ENCODE measurements at regions not wholly inside any gene's neighbourhood (a gene's known extent, or its start where the extent isn't known, plus 50 kb on each side); places are given as distances from the start of the nearest gene placed in this dataset.

DNA sequence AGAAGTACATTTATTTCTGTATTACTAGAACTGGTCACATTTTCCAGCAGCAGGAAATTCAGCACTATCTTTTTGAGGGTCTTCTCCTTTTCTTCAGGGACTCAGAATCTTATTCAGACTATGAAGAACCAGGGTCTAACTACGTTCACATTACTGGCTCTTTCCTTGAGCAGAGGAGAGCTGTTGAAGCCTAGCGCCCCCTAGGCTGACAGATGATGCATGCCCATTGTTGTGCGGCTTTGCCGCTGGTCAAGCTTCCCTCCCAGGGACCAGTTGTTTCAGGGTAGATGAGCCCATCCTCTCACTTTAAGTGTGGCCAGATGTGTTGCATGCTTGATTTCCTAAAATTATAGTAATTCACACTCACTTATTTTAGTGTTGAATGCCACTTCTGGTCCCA lies 168.2 kb upstream of the PDGFD start:
- no peak for DNase-seq (ENCODE audit: low read depth)
- TF ChIP-seq, protein P1, sequence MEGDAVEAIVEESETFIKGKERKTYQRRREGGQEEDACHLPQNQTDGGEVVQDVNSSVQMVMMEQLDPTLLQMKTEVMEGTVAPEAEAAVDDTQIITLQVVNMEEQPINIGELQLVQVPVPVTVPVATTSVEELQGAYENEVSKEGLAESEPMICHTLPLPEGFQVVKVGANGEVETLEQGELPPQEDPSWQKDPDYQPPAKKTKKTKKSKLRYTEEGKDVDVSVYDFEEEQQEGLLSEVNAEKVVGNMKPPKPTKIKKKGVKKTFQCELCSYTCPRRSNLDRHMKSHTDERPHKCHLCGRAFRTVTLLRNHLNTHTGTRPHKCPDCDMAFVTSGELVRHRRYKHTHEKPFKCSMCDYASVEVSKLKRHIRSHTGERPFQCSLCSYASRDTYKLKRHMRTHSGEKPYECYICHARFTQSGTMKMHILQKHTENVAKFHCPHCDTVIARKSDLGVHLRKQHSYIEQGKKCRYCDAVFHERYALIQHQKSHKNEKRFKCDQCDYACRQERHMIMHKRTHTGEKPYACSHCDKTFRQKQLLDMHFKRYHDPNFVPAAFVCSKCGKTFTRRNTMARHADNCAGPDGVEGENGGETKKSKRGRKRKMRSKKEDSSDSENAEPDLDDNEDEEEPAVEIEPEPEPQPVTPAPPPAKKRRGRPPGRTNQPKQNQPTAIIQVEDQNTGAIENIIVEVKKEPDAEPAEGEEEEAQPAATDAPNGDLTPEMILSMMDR (conservative IDR thresholded peaks at IDR 0.05; ENCODE audit: low read length): 0 out of 2 replicates have a peak, but pooled peaks have one; percentile 8
- H3K4me3 ChIP-seq (ENCODE audit: low read length): no peak overlapping the region

DNA sequence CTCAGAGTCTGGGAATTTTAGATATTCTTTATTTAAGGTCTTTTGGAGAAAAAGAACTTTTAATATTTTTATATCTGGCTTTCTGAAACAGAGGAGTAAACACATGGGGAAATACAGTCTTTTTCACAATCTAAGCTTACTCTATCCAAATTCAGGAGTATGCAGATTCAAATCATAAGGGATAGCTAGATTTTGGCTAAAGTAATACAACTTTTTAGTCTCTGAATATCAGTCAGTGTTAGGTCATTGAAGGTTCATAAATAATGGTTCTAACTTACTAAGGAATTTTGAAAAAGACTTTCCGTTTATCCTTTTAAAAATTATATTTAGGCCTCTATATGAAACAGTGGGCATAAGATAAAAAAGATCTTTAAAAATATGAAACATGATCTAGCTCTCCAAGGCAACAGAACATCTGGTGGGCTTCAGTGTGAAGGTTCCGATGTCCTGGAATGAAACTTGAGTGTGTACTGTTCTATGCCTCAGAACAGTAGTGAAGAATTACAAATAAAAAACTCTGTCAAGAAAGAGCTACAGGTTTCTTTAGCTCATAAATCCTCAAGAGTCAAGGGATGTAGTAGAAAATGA lies 165.2 kb upstream of the PDGFD start:
- no peak overlapping the region for H3K4me3 ChIP-seq (ENCODE audit: low read length)
- no peak for DNase-seq (ENCODE audit: low read depth)
- TF ChIP-seq, protein P1 (conservative IDR thresholded peaks at IDR 0.05; ENCODE audit: low read length): no peak

DNA sequence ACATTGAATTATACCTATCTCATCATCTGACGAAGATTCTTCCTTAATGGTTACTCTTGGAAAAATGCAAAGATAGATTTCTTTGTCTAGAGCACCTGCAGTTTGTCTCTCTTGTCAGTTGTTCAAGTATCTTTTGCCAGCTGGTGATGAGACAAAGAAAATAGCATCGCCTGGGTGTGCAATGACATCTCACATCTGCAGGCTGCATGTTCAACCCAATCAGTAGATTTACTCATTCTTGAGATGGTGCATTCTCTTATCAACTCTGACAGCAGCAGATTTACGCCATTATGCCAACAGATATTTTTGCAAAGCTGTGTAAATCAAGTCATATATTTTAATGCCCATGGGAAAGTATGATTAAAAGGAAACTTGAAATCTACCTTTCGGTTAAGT lies 164.6 kb upstream of the PDGFD start:
- no peak for DNase-seq (ENCODE audit: low read depth)
- no peak overlapping the region for H3K4me3 ChIP-seq (ENCODE audit: low read length)

DNA sequence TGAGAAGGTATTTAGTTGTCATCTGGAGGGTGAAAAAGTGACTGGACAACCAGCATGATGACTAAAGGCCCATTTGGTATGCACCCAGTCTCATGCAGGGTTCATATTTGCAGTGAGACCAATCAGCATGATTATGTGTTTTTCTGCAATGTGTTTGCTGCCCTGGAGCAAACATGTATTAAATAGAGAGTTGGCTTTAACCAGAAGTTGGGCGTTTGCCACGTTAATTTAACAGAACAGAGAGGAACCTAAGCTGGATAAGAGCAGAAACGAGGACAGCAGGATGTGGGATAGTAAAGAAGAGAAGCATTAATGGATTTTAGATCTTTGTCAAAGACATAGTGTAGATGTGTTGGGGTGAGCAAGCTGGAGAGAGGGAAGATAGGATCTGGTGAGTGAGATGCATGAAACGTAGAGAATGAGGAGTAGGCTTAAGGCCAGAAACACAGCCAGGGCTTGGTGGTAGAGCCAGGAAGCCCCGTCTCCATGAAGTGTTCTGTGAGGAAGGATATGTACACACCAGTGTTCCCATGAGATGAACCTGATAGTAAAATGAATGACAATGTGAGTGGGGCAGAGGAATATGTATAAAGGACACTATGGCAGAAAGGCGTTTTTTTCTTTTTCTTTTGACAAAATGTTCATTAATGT lies 164.0 kb upstream of the PDGFD start:
- no peak overlapping the region for H3K4me3 ChIP-seq (ENCODE audit: low read length)
- DNase-seq (ENCODE audit: low read depth): no peak
- TF ChIP-seq, protein P1 (conservative IDR thresholded peaks at IDR 0.05; ENCODE audit: low read length): no peak

More for the DNA sequence above, 164.6 kb upstream of the PDGFD start:
- TF ChIP-seq, protein P1 (conservative IDR thresholded peaks at IDR 0.05; ENCODE audit: low read length): no peak

DNA sequence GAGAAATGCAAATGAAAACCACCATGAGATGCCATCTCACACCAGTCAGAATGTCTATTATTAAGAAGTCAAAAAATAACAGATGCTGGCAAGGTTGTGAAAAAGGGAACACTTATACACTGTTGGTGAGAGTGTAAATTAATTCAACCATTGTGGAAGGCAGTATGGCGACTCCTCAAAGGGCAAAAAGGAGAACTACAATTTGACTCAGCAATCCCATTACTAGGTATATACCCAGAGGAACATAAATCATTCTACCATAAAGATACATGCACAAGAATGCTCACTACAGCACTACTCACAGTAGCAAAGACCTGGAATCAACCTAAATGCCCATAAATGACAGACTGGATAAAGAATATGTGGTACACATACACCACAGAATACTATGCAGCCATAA lies 161.1 kb upstream of the PDGFD start:
- no peak overlapping the region for H3K4me3 ChIP-seq (ENCODE audit: low read length)
- TF ChIP-seq, protein P1 (conservative IDR thresholded peaks at IDR 0.05; ENCODE audit: low read length): no peak
- DNase-seq (ENCODE audit: low read depth): no peak

DNA sequence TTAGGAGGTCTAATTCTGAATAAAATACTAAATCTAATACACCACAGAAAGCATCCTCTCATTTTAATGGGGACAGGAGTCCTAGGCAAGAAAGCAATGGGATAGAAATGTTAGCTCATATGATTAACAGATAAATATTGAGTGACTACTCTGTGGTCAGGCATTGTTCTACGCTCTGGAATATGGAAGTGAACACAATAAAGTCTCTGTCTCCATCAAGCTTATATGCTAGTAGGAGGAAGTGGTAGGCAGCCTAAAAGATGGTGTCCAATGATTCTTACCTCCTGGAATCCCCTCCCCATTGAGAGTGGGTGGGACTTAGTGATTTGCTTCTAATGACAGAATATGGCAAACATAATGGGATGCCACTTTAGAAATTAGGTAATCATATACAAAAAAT lies 160.3 kb upstream of the PDGFD start:
- TF ChIP-seq, protein P1 (conservative IDR thresholded peaks at IDR 0.05; ENCODE audit: low read length): no peak
- DNase-seq (ENCODE audit: low read depth): no peak
- no peak overlapping the region for H3K4me3 ChIP-seq (ENCODE audit: low read length)

DNA sequence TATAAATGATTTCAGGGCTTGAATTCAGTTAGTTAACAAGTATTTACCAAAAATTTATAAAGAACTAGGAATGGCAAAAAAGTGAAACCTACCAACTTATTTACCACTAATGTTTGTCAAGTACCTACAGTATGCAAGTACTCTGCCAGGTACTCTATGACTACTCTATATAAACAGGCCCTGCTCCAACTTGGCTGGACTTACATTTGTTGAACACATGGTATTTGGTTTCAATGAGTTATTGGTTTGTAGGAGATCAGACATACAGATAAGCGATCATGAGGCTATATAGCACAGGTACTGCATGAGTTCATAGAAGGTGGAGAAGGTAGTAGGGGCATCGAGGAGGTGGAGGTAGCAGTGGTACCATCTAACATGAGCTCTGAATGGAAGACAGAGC lies 159.9 kb upstream of the PDGFD start:
- DNase-seq (ENCODE audit: low read depth): no peak
- TF ChIP-seq, protein P1 (conservative IDR thresholded peaks at IDR 0.05; ENCODE audit: low read length): no peak
- no peak overlapping the region for H3K4me3 ChIP-seq (ENCODE audit: low read length)

All from AG10803 (cell line).